Neural cell (in vitro differentiated cells): ENCODE measurements at regions not wholly inside any gene's neighbourhood (a gene's known extent, or its start where the extent isn't known, plus 50 kb on each side); places are given as distances from the start of the nearest gene placed in this dataset.

Experiments
- H2AFZ ChIP-seq: fragments of 200-600, 300-800 bp; sonication (generic), shearing (Covaris generic); 2 replicates; pipeline ENCODE4 v1.6.0; 2014; ENCODE audit warnings: low read depth, mild to moderate bottlenecking, antibody characterized with exemption, low read length, moderate library complexity
- H3F3A ChIP-seq: fragments of 200-600 bp; shearing (Covaris generic); 2 replicates; pipeline ENCODE4 v1.6.1; 2016; ENCODE audit warnings: mild to moderate bottlenecking, moderate library complexity, mixed read lengths, antibody characterized with exemption, low read length; ENCODE audit not compliant: insufficient read depth, poor library complexity, severe bottlenecking
- H3K27ac ChIP-seq: fragments of 200-600, 300-800 bp; sonication (generic), shearing (Covaris generic); 2 replicates; pipeline ENCODE4 v1.5.1; 2014; ENCODE audit warnings: mild to moderate bottlenecking, low read length, moderate library complexity
- H3K27me3 ChIP-seq: fragments of 300-800, 200-600 bp; sonication (generic), shearing (Covaris generic); 2 replicates; pipeline ENCODE4 v1.6.0; 2014; ENCODE audit warnings: mild to moderate bottlenecking, low read depth, low read length, moderate library complexity; ENCODE audit not compliant: insufficient read depth
- H3K36me3 ChIP-seq: fragments of 300-800, 200-600 bp; sonication (generic), shearing (Covaris generic); 2 replicates; pipeline ENCODE4 v1.5.1; 2014; ENCODE audit warnings: mild to moderate bottlenecking, antibody characterized with exemption, low read length, moderate library complexity; ENCODE audit not compliant: insufficient read depth
- H3K4me2 ChIP-seq: fragments of 300-800, 200-600 bp; sonication (generic), shearing (Covaris generic); 2 replicates; pipeline ENCODE4 v1.6.0; 2014; ENCODE audit warnings: mild to moderate bottlenecking, low read length
- H3K4me3 ChIP-seq: fragments of 300-800, 200-600 bp; sonication (generic), shearing (Covaris generic); 2 replicates; pipeline ENCODE4 v1.5.1; 2014; ENCODE audit warnings: mild to moderate bottlenecking, low read length, moderate library complexity
- H3K79me2 ChIP-seq: fragments of 200-600 bp; shearing (Covaris generic); replicated peaks from 2 replicates; pipeline ENCODE4 v1.6.0; 2014; ENCODE audit warnings: mild to moderate bottlenecking, low read length, moderate library complexity; ENCODE audit not compliant: insufficient read depth
- H3K9ac ChIP-seq: fragments of 300-800, 200-600 bp; sonication (generic), shearing (Covaris generic); 2 replicates; pipeline ENCODE4 v1.6.1; 2016; ENCODE audit warnings: mild to moderate bottlenecking, low read length, mixed read lengths
- H3K9me2 ChIP-seq: fragments of 200-600 bp; shearing (Covaris generic); 2 replicates; pipeline ENCODE4 v1.6.1; 2016; ENCODE audit warnings: mild to moderate bottlenecking, low read length, mixed read lengths; ENCODE audit not compliant: insufficient read depth
- H3K9me3 ChIP-seq: fragments of 200-600, 300-800 bp; sonication (generic), shearing (Covaris generic); 2 replicates; pipeline ENCODE4 v1.6.1; 2016; ENCODE audit warnings: mild to moderate bottlenecking, mixed run types, low read length, moderate library complexity, mixed read lengths
- H4K20me1 ChIP-seq: fragments of 200-600 bp; shearing (Covaris generic); 2 replicates; pipeline ENCODE4 v1.6.1; 2016; ENCODE audit warnings: mild to moderate bottlenecking, mixed run types; ENCODE audit not compliant: insufficient read depth
- CTCF ChIP-seq: fragments of 450-650 bp; IDR thresholded peaks from 2 replicates; pipeline ENCODE4 v1.5.1; 2014; ENCODE audit warnings: antibody characterized with exemption, mild to moderate bottlenecking, moderate library complexity; ENCODE audit not compliant: poor library complexity, severe bottlenecking
- EP300 ChIP-seq: fragments of 450-650 bp; conservative IDR thresholded peaks from 2 replicates; pipeline ENCODE4 v1.6.1; 2014; ENCODE audit warnings: antibody characterized with exemption, mild to moderate bottlenecking, moderate library complexity; ENCODE audit not compliant: poor library complexity, severe bottlenecking
- EZH2 ChIP-seq: fragments of 200-600, 300-800 bp; shearing (Covaris generic), sonication (generic); IDR thresholded peaks from 2 replicates; pipeline ENCODE4 v1.6.1; 2014; ENCODE audit warnings: antibody characterized with exemption, low read length, borderline replicate concordance, mild to moderate bottlenecking; ENCODE audit not compliant: insufficient read depth, poor library complexity, severe bottlenecking
- MXI1 ChIP-seq: fragments of 450-650 bp; conservative IDR thresholded peaks from 2 replicates; pipeline ENCODE4 v1.6.1; 2014; ENCODE audit warnings: antibody characterized with exemption, mild to moderate bottlenecking; ENCODE audit not compliant: poor library complexity, severe bottlenecking
- POLR2AphosphoS5 ChIP-seq: IDR thresholded peaks from 2 replicates; pipeline ENCODE4 v1.6.1; 2012
- RAD21 ChIP-seq: fragments of 450-650 bp; conservative IDR thresholded peaks from 2 replicates; pipeline ENCODE4 v1.6.1; 2014; ENCODE audit warnings: antibody characterized with exemption, mild to moderate bottlenecking, moderate library complexity
- SMC3 ChIP-seq: fragments of 450-650 bp; conservative IDR thresholded peaks from 2 replicates; pipeline ENCODE4 v1.6.1; 2014; ENCODE audit warnings: antibody characterized with exemption, mild to moderate bottlenecking, moderate library complexity; ENCODE audit not compliant: poor library complexity
- TAF1 ChIP-seq: IDR thresholded peaks from 2 replicates; pipeline ENCODE4 v1.6.1; 2012; ENCODE audit warnings: low read depth
- TF ChIP-seq, protein P1 (sequence below): IDR thresholded peaks from 2 replicates; pipeline ENCODE4 v1.6.1; 2012; ENCODE audit warnings: borderline replicate concordance

- Histone ChIP-seq H4K20me1 (no peaks in the 10 kb centered on the region), H3K36me3 (no peaks in the 10 kb centered on the region), H3K9me3 (no peaks in the 10 kb centered on the region), H3F3A (no peaks in the 10 kb centered on the region), H3K27ac (no peak overlapping the region), H3K9me2 (no peaks in the 10 kb centered on the region), H3K4me3 (no peak overlapping the region), H3K79me2 (no peaks in the 10 kb centered on the region), H3K9ac (no peak overlapping the region), H3K27me3 (no peaks in the 10 kb centered on the region), H3K4me2 (no peak overlapping the region), H2AFZ (no peak overlapping the region)
- TF ChIP-seq EP300 = no peak
- no peak for TF ChIP-seq EZH2
- TF ChIP-seq POLR2AphosphoS5 = no peak
- TF ChIP-seq CTCF = no peak
- TF ChIP-seq MXI1 = no peak
- TF ChIP-seq, protein P1, sequence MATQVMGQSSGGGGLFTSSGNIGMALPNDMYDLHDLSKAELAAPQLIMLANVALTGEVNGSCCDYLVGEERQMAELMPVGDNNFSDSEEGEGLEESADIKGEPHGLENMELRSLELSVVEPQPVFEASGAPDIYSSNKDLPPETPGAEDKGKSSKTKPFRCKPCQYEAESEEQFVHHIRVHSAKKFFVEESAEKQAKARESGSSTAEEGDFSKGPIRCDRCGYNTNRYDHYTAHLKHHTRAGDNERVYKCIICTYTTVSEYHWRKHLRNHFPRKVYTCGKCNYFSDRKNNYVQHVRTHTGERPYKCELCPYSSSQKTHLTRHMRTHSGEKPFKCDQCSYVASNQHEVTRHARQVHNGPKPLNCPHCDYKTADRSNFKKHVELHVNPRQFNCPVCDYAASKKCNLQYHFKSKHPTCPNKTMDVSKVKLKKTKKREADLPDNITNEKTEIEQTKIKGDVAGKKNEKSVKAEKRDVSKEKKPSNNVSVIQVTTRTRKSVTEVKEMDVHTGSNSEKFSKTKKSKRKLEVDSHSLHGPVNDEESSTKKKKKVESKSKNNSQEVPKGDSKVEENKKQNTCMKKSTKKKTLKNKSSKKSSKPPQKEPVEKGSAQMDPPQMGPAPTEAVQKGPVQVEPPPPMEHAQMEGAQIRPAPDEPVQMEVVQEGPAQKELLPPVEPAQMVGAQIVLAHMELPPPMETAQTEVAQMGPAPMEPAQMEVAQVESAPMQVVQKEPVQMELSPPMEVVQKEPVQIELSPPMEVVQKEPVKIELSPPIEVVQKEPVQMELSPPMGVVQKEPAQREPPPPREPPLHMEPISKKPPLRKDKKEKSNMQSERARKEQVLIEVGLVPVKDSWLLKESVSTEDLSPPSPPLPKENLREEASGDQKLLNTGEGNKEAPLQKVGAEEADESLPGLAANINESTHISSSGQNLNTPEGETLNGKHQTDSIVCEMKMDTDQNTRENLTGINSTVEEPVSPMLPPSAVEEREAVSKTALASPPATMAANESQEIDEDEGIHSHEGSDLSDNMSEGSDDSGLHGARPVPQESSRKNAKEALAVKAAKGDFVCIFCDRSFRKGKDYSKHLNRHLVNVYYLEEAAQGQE = no peak
- TF ChIP-seq RAD21 = no peak
- TF ChIP-seq TAF1 = no peak
- TF ChIP-seq SMC3 = no peak
These were observed 1064.9 kb downstream of the TTLL7 start for GRCh38 chr1:82934074-82934473.

GRCh38 chr1:82932727-82933126 lies 1066.2 kb downstream of the TTLL7 start:
- Histone ChIP-seq H4K20me1 (no peaks in the 10 kb centered on the region), H3K9ac (no peak overlapping the region), H2AFZ (no peak overlapping the region), H3K36me3 (no peaks in the 10 kb centered on the region), H3K4me2 (no peak overlapping the region), H3K79me2 (no peaks in the 10 kb centered on the region), H3K9me2 (no peaks in the 10 kb centered on the region), H3K27me3 (no peaks in the 10 kb centered on the region), H3K9me3 (no peaks in the 10 kb centered on the region), H3F3A (no peaks in the 10 kb centered on the region), H3K4me3 (no peak overlapping the region), H3K27ac (no peak overlapping the region)
- TF ChIP-seq POLR2AphosphoS5 = no peak

DNA sequence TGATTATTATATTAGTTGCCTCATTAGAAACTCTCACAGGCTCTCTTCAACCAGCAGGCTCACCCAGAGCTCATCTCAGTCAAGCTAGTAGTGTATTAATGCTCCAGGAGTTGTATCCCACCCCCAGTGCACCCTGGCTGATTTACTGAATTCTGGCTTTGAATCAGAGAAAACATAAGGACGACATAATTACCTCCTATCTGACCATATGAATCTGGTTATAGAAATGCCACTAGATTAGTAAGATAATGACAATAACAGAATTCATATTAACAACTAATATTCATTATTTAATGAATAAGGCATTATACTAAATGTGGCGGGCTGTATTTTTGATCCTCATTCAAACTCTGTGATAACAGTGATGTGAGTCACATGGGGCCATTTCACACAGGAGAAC lies 1066.7 kb downstream of the TTLL7 start:
- H3F3A ChIP-seq = no peaks in the 10 kb centered on the region
- no peak overlapping the region for H3K4me2 ChIP-seq
- no peak overlapping the region for H2AFZ ChIP-seq
- no peaks in the 10 kb centered on the region for H3K79me2 ChIP-seq
- H4K20me1 ChIP-seq = no peaks in the 10 kb centered on the region
- no peak overlapping the region for H3K4me3 ChIP-seq
- H3K27me3 ChIP-seq = no peaks in the 10 kb centered on the region
- no peaks in the 10 kb centered on the region for H3K9me3 ChIP-seq
- H3K36me3 ChIP-seq = no peaks in the 10 kb centered on the region
- no peak overlapping the region for H3K9ac ChIP-seq
- no peak for TF ChIP-seq EZH2
- no peak for TF ChIP-seq EP300
- no peak for TF ChIP-seq MXI1
- TF ChIP-seq RAD21 = no peak
- TF ChIP-seq, protein P1 = no peak
- TF ChIP-seq CTCF = no peak
- H3K27ac ChIP-seq = no peak overlapping the region
- no peaks in the 10 kb centered on the region for H3K9me2 ChIP-seq
